ENCODE measurements at regions not wholly inside any gene's neighbourhood (a gene's known extent, or its start where the extent isn't known, plus 50 kb on each side); places are given as distances from the start of the nearest gene placed in this dataset.

DNA sequence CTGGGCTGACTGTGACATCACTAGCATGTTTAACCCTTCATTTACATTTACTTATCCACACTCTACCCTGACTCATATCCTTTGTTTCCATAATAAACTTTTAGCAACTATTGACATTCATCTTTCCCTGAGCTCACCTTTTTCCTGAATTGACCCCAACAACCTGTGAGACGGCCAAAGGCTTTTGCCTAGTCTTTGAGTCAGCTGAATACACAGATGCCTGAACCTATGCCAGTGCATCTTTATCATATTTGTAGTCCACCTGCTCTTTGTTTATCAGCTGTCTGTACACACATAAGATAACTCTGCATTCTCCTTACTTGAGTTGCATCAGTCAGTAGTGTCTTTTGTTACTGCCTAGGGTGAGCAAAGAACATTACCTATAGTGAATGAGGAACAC lies 128.5 kb upstream of the HMHB1 start:
- no peaks in the 10 kb centered on the region for H3K4me1 ChIP-seq (replicated peaks in 1 of 2; ENCODE audit: control insufficient read depth in 2 of 2, insufficient read depth in 2 of 2, low read length in 2 of 2)
- BruUV-seq (replicated peaks): no TSS peak
- no peak overlapping the region for H3K4me3 ChIP-seq
- no peak for DNase-seq (ENCODE audit: extremely low read depth in 1 of 4, low spot score in 3 of 4)
- no peak overlapping the region for H3K27ac ChIP-seq (ENCODE audit: extremely low read depth, low read depth, low read length)
- no peaks in the 10 kb centered on the region for H3K36me3 ChIP-seq (ENCODE audit: control insufficient read depth, insufficient read depth, low read length)
- H3K4me2 ChIP-seq (ENCODE audit: insufficient read depth, low read length): no peak overlapping the region
- no peak for ATAC-seq
- no peaks in the 10 kb centered on the region for H3K27me3 ChIP-seq (ENCODE audit: control insufficient read depth in 2 of 2, insufficient read depth in 2 of 2, low read length in 2 of 2)
- 0% methylated on average over 1 of the region's 1 CpG for WGBS (ENCODE audit: insufficient coverage, low coverage, missing lambda C conversion rate)
- in situ Hi-C loops (cut with MboI) (no loop called here), intact Hi-C loops (cut with micrococcal nuclease) (no loop called here)
- ChIA-PET CTCF (ENCODE audit: low intra/inter-chr PET ratio) (no interaction called here), POLR2A (interaction anchor here (1.5 kb wide), 1 partner anchor 10 kb away, joined by 4 read pairs; no protein-coding TSS in a partner anchor)
- no peak overlapping the region for H2AFZ ChIP-seq (ENCODE audit: low read depth, low read length)
- no peaks in the 10 kb centered on the region for H3K9me1 ChIP-seq (ENCODE audit: control insufficient read depth, insufficient read depth, low read length)
- no peaks in the 10 kb centered on the region for H3K9me3 ChIP-seq (replicated peaks; ENCODE audit: control insufficient read depth, insufficient read depth, low read depth, low read length)
- FAIRE-seq: no peak
- H3K9ac ChIP-seq (ENCODE audit: insufficient read depth in 1 of 2, low read depth in 2 of 2, low read length in 2 of 2): no peak overlapping the region
- no peaks in the 10 kb centered on the region for H3K79me2 ChIP-seq (ENCODE audit: control insufficient read depth, insufficient read depth, low read length)
- no peaks in the 10 kb centered on the region for H4K20me1 ChIP-seq (replicated peaks; ENCODE audit: control insufficient read depth, insufficient read depth, low read length)
- TF ChIP-seq MITF (IDR thresholded peaks at IDR 0.05): no peak
- no peak for TF ChIP-seq ZNF696 (CRISPR knock-in tag; conservative IDR thresholded peaks at IDR 0.05)

GRCh38 chr5:143682929-143683386 lies 129.0 kb upstream of the HMHB1 start:
- DNase-seq (ENCODE audit: extremely low read depth in 1 of 4, low spot score in 3 of 4) (no peak), ATAC-seq (no peak), FAIRE-seq (no peak)
- H3K4me1 ChIP-seq (replicated peaks in 1 of 2; ENCODE audit: control insufficient read depth in 2 of 2, insufficient read depth in 2 of 2, low read length in 2 of 2): no peaks in the 10 kb centered on the region
- no TSS peak for BruUV-seq (replicated peaks)
- no peaks in the 10 kb centered on the region for H3K36me3 ChIP-seq (ENCODE audit: control insufficient read depth, insufficient read depth, low read length)
- H3K9me3 ChIP-seq (replicated peaks; ENCODE audit: control insufficient read depth, insufficient read depth, low read depth, low read length): no peaks in the 10 kb centered on the region
- H3K9me1 ChIP-seq (ENCODE audit: control insufficient read depth, insufficient read depth, low read length): no peaks in the 10 kb centered on the region
- H3K27me3 ChIP-seq (ENCODE audit: control insufficient read depth in 2 of 2, insufficient read depth in 2 of 2, low read length in 2 of 2): no peaks in the 10 kb centered on the region
- no peak overlapping the region for H3K9ac ChIP-seq (ENCODE audit: insufficient read depth in 1 of 2, low read depth in 2 of 2, low read length in 2 of 2)
- in situ Hi-C loops (cut with MboI): no loop called here
- no peaks in the 10 kb centered on the region for H3K79me2 ChIP-seq (ENCODE audit: control insufficient read depth, insufficient read depth, low read length)
- no peak overlapping the region for H3K27ac ChIP-seq (ENCODE audit: extremely low read depth, low read depth, low read length)
- H4K20me1 ChIP-seq (replicated peaks; ENCODE audit: control insufficient read depth, insufficient read depth, low read length): no peaks in the 10 kb centered on the region
- WGBS (ENCODE audit: insufficient coverage, low coverage, missing lambda C conversion rate): 0% methylated on average over 3 of the region's 3 CpGs
- POLR2A ChIA-PET: interaction anchor here (0.6 to 1.5 kb wide), 2 partner anchors 9 to 874 kb away, joined by 3 to 4 read pairs; no protein-coding TSS in a partner anchor
- H3K4me3 ChIP-seq: no peak overlapping the region
- H2AFZ ChIP-seq (ENCODE audit: low read depth, low read length): no peak overlapping the region
- CTCF ChIA-PET (ENCODE audit: low intra/inter-chr PET ratio): no interaction called here
- intact Hi-C loops (cut with micrococcal nuclease): no loop called here
- H3K4me2 ChIP-seq (ENCODE audit: insufficient read depth, low read length): no peak overlapping the region
- TF ChIP-seq TFE3 (CRISPR knock-in tag; IDR thresholded peaks at IDR 0.05): no peak
- TF ChIP-seq KLF16 (IDR thresholded peaks at IDR 0.05): no peak
- no peak for TF ChIP-seq TCF3 (CRISPR knock-in tag; IDR thresholded peaks at IDR 0.05)
- TF ChIP-seq ZNF592 (IDR thresholded peaks at IDR 0.05): no peak
- TF ChIP-seq ZNF699 (CRISPR knock-in tag; IDR thresholded peaks at IDR 0.05; ENCODE audit: insufficient replicate concordance): no peak
- no peak for TF ChIP-seq CREB1 (IDR thresholded peaks at IDR 0.05)
- no peak for TF ChIP-seq CREB1 (CRISPR knock-in tag; IDR thresholded peaks at IDR 0.05)

Data from K562 (cell line).